Astrocyte of the spinal cord (primary cell): ENCODE measurements at regions not wholly inside any gene's neighbourhood (a gene's known extent, or its start where the extent isn't known, plus 50 kb on each side); places are given as distances from the start of the nearest gene placed in this dataset.

Source experiments
- DNase-seq: peaks from one replicate; pipeline ENCODE4 v3.0.0; 2011; ENCODE audit warnings: low read depth, low spot score
- H3K4me3 ChIP-seq: 2 replicates; pipeline ENCODE4 v1.5.1; 2011; ENCODE audit warnings: low read depth, mild to moderate bottlenecking, low read length, moderate library complexity
- in situ Hi-C: cut with HindIII; loops from 2 replicates; pipeline ENCODE4 v1.10.0; 2017; ENCODE audit warnings: low sequenced_read_pairs
- TF ChIP-seq, protein P1 (sequence below): IDR thresholded peaks from 2 replicates; pipeline ENCODE4 v1.5.1; 2012; ENCODE audit warnings: low read depth, mild to moderate bottlenecking, low read length, inconsistent platforms

DNA sequence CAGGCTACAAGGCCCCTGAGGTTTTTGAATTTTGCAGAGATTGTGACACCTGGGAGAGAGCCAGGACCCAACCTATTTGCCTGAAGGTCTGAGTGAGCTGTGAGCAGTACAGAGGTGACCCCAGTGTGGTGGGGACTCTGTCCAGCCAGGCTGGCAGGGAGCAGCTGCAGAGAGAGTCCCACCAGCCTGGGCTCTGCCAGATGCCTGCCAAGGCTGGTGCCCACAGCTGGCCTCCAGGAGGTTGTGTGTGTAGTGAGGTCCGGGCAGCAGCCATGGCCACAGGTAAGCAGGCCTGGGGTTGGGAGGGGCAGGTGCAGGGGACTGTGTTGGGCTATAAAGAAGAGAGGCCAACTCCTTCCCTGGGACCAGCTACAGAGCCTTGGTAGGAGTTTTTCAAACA, 144.8 kb downstream of the CRYBB2 start:
- no peak for DNase-seq
- H3K4me3 ChIP-seq: no peak overlapping the region
- in situ Hi-C loops: no loop called here
- TF ChIP-seq, protein P1, sequence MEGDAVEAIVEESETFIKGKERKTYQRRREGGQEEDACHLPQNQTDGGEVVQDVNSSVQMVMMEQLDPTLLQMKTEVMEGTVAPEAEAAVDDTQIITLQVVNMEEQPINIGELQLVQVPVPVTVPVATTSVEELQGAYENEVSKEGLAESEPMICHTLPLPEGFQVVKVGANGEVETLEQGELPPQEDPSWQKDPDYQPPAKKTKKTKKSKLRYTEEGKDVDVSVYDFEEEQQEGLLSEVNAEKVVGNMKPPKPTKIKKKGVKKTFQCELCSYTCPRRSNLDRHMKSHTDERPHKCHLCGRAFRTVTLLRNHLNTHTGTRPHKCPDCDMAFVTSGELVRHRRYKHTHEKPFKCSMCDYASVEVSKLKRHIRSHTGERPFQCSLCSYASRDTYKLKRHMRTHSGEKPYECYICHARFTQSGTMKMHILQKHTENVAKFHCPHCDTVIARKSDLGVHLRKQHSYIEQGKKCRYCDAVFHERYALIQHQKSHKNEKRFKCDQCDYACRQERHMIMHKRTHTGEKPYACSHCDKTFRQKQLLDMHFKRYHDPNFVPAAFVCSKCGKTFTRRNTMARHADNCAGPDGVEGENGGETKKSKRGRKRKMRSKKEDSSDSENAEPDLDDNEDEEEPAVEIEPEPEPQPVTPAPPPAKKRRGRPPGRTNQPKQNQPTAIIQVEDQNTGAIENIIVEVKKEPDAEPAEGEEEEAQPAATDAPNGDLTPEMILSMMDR: no peak

DNA sequence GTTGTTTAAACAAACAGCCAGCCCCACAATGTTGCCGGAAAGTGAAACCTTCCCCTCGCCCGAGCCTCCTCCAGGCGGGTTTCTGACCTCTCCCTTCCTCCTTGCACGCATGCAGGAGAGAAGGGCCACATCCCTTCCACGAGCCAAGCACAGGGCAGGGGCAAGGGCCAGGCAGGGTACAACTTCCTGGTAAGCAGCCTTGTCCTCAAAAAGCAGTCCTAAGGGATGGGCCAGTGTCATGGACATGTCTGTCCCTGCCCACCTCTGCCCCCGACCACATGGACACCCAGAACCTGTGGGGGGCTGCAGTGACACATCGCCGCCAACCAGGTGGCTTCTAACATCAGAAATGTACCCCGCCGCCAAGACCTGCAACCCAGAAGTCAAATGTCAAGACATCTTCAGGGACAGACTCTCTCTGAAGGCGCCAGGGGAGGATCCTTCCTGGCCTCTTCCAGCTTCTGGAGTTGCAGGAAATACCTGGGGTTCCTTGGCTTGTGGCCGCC, 145.3 kb downstream of the CRYBB2 start:
- no peak overlapping the region for H3K4me3 ChIP-seq
- DNase-seq: no peak
- in situ Hi-C loops: no loop called here
- TF ChIP-seq, protein P1: no peak

DNA sequence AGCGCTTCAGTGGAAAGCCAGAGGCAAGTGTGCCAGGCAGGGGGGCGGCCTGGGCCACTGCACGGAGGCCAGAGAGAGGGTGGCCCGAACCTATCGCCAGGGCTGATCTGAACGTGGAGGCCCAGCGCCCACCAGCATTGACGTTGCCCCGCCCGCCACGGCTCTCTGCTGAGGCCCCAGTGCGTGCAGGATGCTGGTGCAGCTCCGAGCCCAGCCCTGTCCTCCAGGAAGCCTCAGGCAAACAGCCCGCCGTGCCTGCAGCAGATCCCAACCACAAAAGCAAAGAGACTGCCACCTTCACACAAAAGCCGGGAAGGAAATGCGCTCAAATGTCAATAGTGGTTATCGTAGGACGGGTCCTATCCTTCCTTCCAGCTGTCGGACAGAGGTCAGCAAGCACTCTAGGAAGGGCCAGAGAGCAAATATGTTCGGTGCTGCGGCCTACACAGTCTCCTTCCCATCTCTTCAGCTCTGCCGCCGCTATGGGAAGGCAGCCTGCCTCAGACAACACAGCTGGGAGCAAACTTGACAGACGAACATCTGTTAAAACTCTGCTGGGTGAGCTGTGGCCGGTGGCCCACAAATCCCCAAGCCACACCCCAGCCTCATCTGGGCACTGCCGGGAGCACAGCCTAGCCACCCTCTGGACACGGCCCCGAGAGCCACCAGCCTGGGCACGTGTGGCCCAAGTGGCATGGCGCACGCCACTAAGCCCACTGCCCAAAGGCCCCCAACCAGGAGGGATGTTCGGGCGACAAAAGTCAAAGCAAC, 146.2 kb downstream of the CRYBB2 start:
- in situ Hi-C loops: no loop called here
- no peak overlapping the region for H3K4me3 ChIP-seq
- DNase-seq: no peak
- TF ChIP-seq, protein P1: no peak

GRCh38 chr22:25366408-25366807, 147.0 kb downstream of the CRYBB2 start:
- H3K4me3 ChIP-seq: no peak overlapping the region
- TF ChIP-seq, protein P1: no peak
- DNase-seq: no peak
- in situ Hi-C loops: no loop called here

DNA sequence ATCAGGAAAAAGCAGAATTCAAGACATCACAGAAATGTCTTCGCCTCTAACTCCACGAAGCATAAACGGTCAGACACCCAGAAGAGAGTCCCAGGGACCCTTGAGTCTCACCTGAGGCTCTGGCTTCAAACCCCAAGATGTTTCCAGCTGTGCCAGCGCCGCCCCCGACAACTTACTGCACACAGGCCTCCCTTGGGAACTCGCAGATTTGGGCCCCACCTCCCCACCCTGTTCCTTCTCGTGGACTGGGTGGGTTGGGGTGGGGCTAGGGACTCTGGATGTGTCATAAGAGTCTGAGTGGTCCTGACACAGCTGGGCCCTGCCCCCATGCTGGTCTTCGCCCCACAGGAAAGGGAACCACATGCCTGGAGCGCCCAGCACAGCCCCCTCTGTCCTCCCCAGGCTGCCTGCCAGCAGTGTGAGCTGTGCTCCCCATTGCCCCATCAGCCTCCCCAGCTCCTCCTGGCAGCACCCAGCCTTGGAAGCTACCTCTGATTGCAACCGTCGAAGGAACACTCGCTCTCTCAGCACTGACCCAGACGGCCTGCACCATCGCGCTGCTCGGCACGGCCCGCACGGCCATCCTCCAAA, 147.5 kb downstream of the CRYBB2 start:
- H3K4me3 ChIP-seq: no peak overlapping the region
- in situ Hi-C loops: no loop called here
- DNase-seq: no peak
- TF ChIP-seq, protein P1: no peak

DNA sequence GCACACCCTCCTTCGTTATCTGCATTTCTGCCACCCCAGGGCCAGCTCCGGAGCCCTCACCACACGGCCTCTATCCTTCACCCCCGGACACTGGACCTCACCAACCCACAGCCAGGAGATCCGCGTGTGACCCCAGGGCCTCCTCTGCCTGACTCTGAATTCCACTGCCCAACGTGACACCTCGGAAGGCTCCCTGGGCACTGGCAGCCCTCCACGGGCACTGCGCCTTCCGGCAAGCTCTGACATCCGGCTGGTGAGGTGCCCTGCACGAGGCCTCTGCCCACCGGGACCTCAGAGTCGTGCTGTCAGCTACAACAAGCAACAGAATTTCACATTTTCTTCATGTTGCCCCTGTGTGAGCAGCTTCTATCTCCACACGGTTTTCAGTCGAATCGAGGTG, 148.3 kb downstream of the CRYBB2 start:
- no peak for DNase-seq
- TF ChIP-seq, protein P1: no peak
- no peak overlapping the region for H3K4me3 ChIP-seq
- in situ Hi-C loops: no loop called here
